GM12878 (cell line): ENCODE measurements at regions not wholly inside any gene's neighbourhood (a gene's known extent, or its start where the extent isn't known, plus 50 kb on each side); places are given as distances from the start of the nearest gene placed in this dataset.

Experiments used
- ATAC-seq: fragments of 200-7000 bp; cut with Tn5 transposase; 3 replicates; pipeline ENCODE4 v1.9.1; 2020; ENCODE audit warnings: mild to moderate bottlenecking, moderate library complexity
- BruUV-seq: library from RNA; stranded (reverse); fragments of 400-500 nt; replicated peaks from 2 replicates; lab custom pipeline; 2021; lab: Mats Ljungman, UMichigan
- CTCF ChIA-PET: fragments of 300-600 bp; sonication (Branson Sonifier 250); formaldehyde crosslinking; extraction: SDS; loops from one replicate; lab custom pipeline; 2021; ENCODE audit warnings: inconsistent platforms; lab: Yijun Ruan, JAX
- POLR2A ChIA-PET: fragments of 350-600 bp; formaldehyde crosslinking; extraction: SDS; loops from one replicate; lab custom pipeline; 2021; ENCODE audit warnings: inconsistent platforms; lab: Charles Lee
- RAD21 ChIA-PET: fragments of 300-600 bp; sonication (Branson Sonifier 250); formaldehyde crosslinking; loops from one replicate; lab custom pipeline; 2023; ENCODE audit warnings: antibody characterized with exemption; ENCODE audit not compliant: unreplicated experiment; lab: Charles Lee
- SMC1A ChIA-PET: fragments of 300-600 bp; sonication (Branson Sonifier 250); formaldehyde crosslinking; loops from one replicate; lab custom pipeline; 2023; ENCODE audit not compliant: unreplicated experiment, uncharacterized antibody; lab: Charles Lee
- DNase-seq: peaks from one replicate; pipeline ENCODE4 v3.0.0-alpha.2; 2011; ENCODE audit warnings: low read depth, low spot score
- FAIRE-seq: peaks from 3 replicates; lab custom pipeline; 2011; peaks lifted over from hg19 to GRCh38; lab: Jason Lieb, UNC
- H2AFZ ChIP-seq: 2 replicates; pipeline ENCODE4 v1.6.0; 2011; ENCODE audit warnings: low read depth, low read length, control low read depth; ENCODE audit not compliant: control insufficient read depth
- H3K27ac ChIP-seq: 2 replicates; pipeline ENCODE4 v1.5.1; 2011; ENCODE audit warnings: control low read depth; ENCODE audit not compliant: control insufficient read depth, insufficient read depth
- H3K27me3 ChIP-seq, 2 experiments: replicated peaks in 1 of 2; 2 replicates each; pipeline versions ENCODE4 v1.6.0 to v1.6.1; 2011; ENCODE audit warnings: low read length in 1 of 2; ENCODE audit not compliant: control insufficient read depth in 2 of 2, insufficient read depth in 2 of 2
- H3K36me3 ChIP-seq, 2 experiments: 2 replicates each; pipeline ENCODE4 v1.5.1; 2011; ENCODE audit warnings: low read length in 1 of 2; ENCODE audit not compliant: control insufficient read depth in 2 of 2, insufficient read depth in 2 of 2
- H3K4me1 ChIP-seq: 2 replicates; pipeline ENCODE4 v1.6.1; 2011; ENCODE audit warnings: mild to moderate bottlenecking, low read length, moderate library complexity, mixed read lengths; ENCODE audit not compliant: control insufficient read depth, insufficient read depth
- H3K4me2 ChIP-seq: 2 replicates; pipeline ENCODE4 v1.6.0; 2011; ENCODE audit warnings: control low read depth; ENCODE audit not compliant: control insufficient read depth, insufficient read depth
- H3K4me3 ChIP-seq: fragments of 200-600 bp; sonication (generic); 2 replicates; pipeline ENCODE4 v1.5.1; 2016
- H3K79me2 ChIP-seq: 2 replicates; pipeline ENCODE4 v1.6.0; 2011; ENCODE audit warnings: low read length; ENCODE audit not compliant: control insufficient read depth, insufficient read depth
- H3K9ac ChIP-seq: 2 replicates; pipeline ENCODE4 v1.8.0; 2011; ENCODE audit warnings: low read length, control low read depth, mixed read lengths; ENCODE audit not compliant: control insufficient read depth, insufficient read depth
- H3K9me3 ChIP-seq: replicated peaks from 3 replicates; pipeline ENCODE4 v1.5.1; 2011; ENCODE audit warnings: mild to moderate bottlenecking, low read length; ENCODE audit not compliant: control insufficient read depth, insufficient read depth
- H4K20me1 ChIP-seq: 2 replicates; pipeline ENCODE4 v1.6.0; 2011; ENCODE audit not compliant: control insufficient read depth, insufficient read depth
- BCL11A ChIP-seq: IDR thresholded peaks from 2 replicates; pipeline ENCODE4 v1.6.1; 2011; ENCODE audit warnings: low read depth, low read length
- FOS ChIP-seq: IDR thresholded peaks from 3 replicates; pipeline ENCODE4 v1.6.1; 2011; ENCODE audit warnings: borderline replicate concordance; ENCODE audit not compliant: insufficient read length; ENCODE audit errors: extremely low read depth
- MEF2B ChIP-seq: fragments of 450-650 bp; IDR thresholded peaks from 2 replicates; pipeline ENCODE4 v1.6.1; 2018; ENCODE audit warnings: mild to moderate bottlenecking, moderate library complexity; ENCODE audit not compliant: partially characterized antibody, poor library complexity, severe bottlenecking
- NR2C1 ChIP-seq: fragments of 450-650 bp; IDR thresholded peaks from 2 replicates; pipeline ENCODE4 v1.6.1; 2017; ENCODE audit warnings: antibody characterized with exemption, mild to moderate bottlenecking, moderate library complexity
- POLR2AphosphoS5 ChIP-seq: IDR thresholded peaks from 2 replicates; pipeline ENCODE4 v1.6.1; 2011; ENCODE audit warnings: mild to moderate bottlenecking, low read length, inconsistent platforms
- SMAD1 ChIP-seq: fragments of 450-650 bp; IDR thresholded peaks from 2 replicates; pipeline ENCODE4 v1.6.1; 2018; ENCODE audit warnings: mild to moderate bottlenecking, low read depth; ENCODE audit not compliant: partially characterized antibody
- SMC3 ChIP-seq: IDR thresholded peaks from 2 replicates; pipeline ENCODE4 v1.6.1; 2011; ENCODE audit warnings: low read length, improper control_type of control experiment, borderline replicate concordance
- SREBF1 ChIP-seq: IDR thresholded peaks from 2 replicates; pipeline ENCODE4 v1.6.1; 2012; ENCODE audit warnings: mild to moderate bottlenecking, low read length
- USF1 ChIP-seq: IDR thresholded peaks from 2 replicates; pipeline ENCODE4 v1.6.1; 2011; ENCODE audit warnings: borderline replicate concordance, low read depth, mild to moderate bottlenecking, moderate library complexity, mixed read lengths, low read length; ENCODE audit not compliant: insufficient read depth; ENCODE audit errors: extremely low read length
- WGBS: methylation state at CpG from one replicate; pipeline ENCODE4 v1.1.6; 2016; ENCODE audit warnings: low lambda C conversion rate; ENCODE audit not compliant: insufficient replicate concordance, insufficient coverage; ENCODE audit errors: missing lambda C conversion rate; 5-methylcytosine and 5-hydroxymethylcytosine counted together
- in situ Hi-C: fragments of 300-500 bp; cut with MboI; formaldehyde crosslinking; loops from 9 replicates; pipeline ENCODE4 v1.14.3; 2018; ENCODE audit warnings: mixed read lengths
- intact Hi-C: fragments of 100-400 bp; cut with micrococcal nuclease; formaldehyde crosslinking; loops from one replicate; pipeline ENCODE4 v1.14.2; 2022; ENCODE audit not compliant: unreplicated experiment
- TF ChIP-seq, protein P1 (sequence below): fragments of 450-650 bp; IDR thresholded peaks from 2 replicates; pipeline ENCODE4 v1.6.1; 2017; ENCODE audit warnings: mild to moderate bottlenecking, moderate library complexity
- TF ChIP-seq, protein P2 (sequence below): fragments of 150-350 bp; IDR thresholded peaks from 2 replicates; pipeline ENCODE4 v1.6.1; 2014; ENCODE audit warnings: mild to moderate bottlenecking, low read depth, low read length

DNA sequence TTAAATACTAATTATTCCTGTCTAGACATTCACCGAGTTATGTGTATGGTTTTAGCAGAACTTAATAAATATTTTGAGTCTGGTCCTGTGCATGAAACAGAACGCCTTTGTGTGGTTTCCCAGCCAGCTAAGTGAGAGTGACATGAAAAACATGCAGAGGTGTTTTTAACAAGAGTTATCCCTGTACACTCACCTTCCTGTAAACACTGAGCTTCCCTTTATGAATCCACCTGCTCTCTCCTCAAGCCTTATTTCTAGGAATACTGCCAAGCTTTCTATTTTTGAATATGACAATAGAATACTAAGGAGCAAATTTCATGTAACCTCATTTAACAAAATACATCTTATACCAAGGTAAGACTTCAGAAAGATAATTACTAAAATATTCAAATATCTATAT is 270.3 kb upstream of the CTSO start:
- in situ Hi-C loops = no loop called here
- Histone ChIP-seq H3K79me2 (no peaks in the 10 kb centered on the region), H3K4me3 (no peak overlapping the region), H3K9me3 (no peaks in the 10 kb centered on the region; the same call in 2 of the 3 replicates), H3K27ac (no peak overlapping the region), H4K20me1 (no peaks in the 10 kb centered on the region), H2AFZ (no peak overlapping the region), H3K9ac (no peak overlapping the region), H3K4me1 (no peaks in the 10 kb centered on the region), H3K36me3 (no peaks in the 10 kb centered on the region), H3K27me3 (no peaks in the 10 kb centered on the region), H3K4me2 (no peak overlapping the region)
- RAD21 ChIA-PET = no interaction called here
- intact Hi-C loops = no loop called here
- FAIRE-seq (no peak), DNase-seq (no peak), ATAC-seq (no peak)
- POLR2A ChIA-PET = no interaction called here
- BruUV-seq = no TSS peak
- SMC1A ChIA-PET = interaction anchor here (0.6 to 1.4 kb wide), 5 partner anchors 11 to 54 kb away, joined by 3 to 4 read pairs (median 3); no protein-coding TSS in a partner anchor
- WGBS = 24% methylated on average over 2 of the region's 2 CpGs
- CTCF ChIA-PET = no interaction called here
- TF ChIP-seq, protein P1, sequence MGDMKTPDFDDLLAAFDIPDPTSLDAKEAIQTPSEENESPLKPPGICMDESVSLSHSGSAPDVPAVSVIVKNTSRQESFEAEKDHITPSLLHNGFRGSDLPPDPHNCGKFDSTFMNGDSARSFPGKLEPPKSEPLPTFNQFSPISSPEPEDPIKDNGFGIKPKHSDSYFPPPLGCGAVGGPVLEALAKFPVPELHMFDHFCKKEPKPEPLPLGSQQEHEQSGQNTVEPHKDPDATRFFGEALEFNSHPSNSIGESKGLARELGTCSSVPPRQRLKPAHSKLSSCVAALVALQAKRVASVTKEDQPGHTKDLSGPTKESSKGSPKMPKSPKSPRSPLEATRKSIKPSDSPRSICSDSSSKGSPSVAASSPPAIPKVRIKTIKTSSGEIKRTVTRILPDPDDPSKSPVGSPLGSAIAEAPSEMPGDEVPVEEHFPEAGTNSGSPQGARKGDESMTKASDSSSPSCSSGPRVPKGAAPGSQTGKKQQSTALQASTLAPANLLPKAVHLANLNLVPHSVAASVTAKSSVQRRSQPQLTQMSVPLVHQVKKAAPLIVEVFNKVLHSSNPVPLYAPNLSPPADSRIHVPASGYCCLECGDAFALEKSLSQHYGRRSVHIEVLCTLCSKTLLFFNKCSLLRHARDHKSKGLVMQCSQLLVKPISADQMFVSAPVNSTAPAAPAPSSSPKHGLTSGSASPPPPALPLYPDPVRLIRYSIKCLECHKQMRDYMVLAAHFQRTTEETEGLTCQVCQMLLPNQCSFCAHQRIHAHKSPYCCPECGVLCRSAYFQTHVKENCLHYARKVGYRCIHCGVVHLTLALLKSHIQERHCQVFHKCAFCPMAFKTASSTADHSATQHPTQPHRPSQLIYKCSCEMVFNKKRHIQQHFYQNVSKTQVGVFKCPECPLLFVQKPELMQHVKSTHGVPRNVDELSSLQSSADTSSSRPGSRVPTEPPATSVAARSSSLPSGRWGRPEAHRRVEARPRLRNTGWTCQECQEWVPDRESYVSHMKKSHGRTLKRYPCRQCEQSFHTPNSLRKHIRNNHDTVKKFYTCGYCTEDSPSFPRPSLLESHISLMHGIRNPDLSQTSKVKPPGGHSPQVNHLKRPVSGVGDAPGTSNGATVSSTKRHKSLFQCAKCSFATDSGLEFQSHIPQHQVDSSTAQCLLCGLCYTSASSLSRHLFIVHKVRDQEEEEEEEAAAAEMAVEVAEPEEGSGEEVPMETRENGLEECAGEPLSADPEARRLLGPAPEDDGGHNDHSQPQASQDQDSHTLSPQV = no peak
- TF ChIP-seq, all 136 proteins: peak for 0

DNA sequence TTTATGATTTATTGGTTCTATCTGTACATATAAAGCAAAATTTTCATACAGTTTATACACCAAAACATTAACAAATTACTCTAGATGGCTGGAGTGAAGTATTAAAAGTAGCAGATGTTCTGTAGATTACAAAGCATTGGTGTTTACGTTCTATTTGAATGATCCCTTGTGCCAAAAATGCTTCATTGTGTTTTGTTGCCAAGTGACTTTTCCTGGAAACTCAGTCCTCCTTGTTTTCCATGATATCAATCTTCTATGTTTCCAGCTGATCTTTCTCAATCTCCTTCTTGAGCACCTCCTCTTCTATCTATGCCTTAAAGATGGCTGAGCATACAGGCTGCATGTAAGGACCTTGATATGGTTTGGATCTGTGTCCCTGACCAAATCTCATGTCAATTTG is 263.6 kb upstream of the CTSO start:
- intact Hi-C loops = no loop called here
- CTCF ChIA-PET = no interaction called here
- no peak for FAIRE-seq
- TF ChIP-seq FOS (no peak), POLR2AphosphoS5 (no peak), BCL11A (no peak), USF1 (no peak), SMC3 (no peak), SMAD1 (no peak), MEF2B (no peak), SREBF1 (no peak), NR2C1 (no peak)
- TF ChIP-seq, protein P2, sequence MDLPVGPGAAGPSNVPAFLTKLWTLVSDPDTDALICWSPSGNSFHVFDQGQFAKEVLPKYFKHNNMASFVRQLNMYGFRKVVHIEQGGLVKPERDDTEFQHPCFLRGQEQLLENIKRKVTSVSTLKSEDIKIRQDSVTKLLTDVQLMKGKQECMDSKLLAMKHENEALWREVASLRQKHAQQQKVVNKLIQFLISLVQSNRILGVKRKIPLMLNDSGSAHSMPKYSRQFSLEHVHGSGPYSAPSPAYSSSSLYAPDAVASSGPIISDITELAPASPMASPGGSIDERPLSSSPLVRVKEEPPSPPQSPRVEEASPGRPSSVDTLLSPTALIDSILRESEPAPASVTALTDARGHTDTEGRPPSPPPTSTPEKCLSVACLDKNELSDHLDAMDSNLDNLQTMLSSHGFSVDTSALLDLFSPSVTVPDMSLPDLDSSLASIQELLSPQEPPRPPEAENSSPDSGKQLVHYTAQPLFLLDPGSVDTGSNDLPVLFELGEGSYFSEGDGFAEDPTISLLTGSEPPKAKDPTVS = no peak

More for the DNA sequence above, 263.6 kb upstream of the CTSO start:
- POLR2A ChIA-PET = no interaction called here
- H3K4me1 ChIP-seq = no peaks in the 10 kb centered on the region
- no peak overlapping the region for H3K4me3 ChIP-seq
- H3K36me3 ChIP-seq = no peaks in the 10 kb centered on the region
- H3K9me3 ChIP-seq = no peaks in the 10 kb centered on the region; the same call in 1 of the 3 replicates
- WGBS = 0% methylated on average over 1 of the region's 1 CpG
- H3K27me3 ChIP-seq = no peaks in the 10 kb centered on the region
- H3K9ac ChIP-seq = no peak overlapping the region
- H2AFZ ChIP-seq = no peak overlapping the region
- H3K27ac ChIP-seq = no peak overlapping the region
- SMC1A ChIA-PET = interaction anchor here (1.4 kb wide), 1 partner anchor 13 kb away, joined by 6 read pairs; no protein-coding TSS in a partner anchor
- H3K4me2 ChIP-seq = no peak overlapping the region
- RAD21 ChIA-PET = interaction anchor here (0.7 kb wide), 1 partner anchor 584 kb away, joined by 3 read pairs; no protein-coding TSS in a partner anchor
- ATAC-seq (no peak), DNase-seq (no peak)
- H3K79me2 ChIP-seq = no peaks in the 10 kb centered on the region
- in situ Hi-C loops = no loop called here
- BruUV-seq = no TSS peak
- no peaks in the 10 kb centered on the region for H4K20me1 ChIP-seq
